ENCODE measurements at regions not wholly inside any gene's neighbourhood (a gene's known extent, or its start where the extent isn't known, plus 50 kb on each side); places are given as distances from the start of the nearest gene placed in this dataset.
"Not testable (repeated sequence)": the region's sequence is repeated elsewhere in the genome, so short reads cannot be mapped to it uniquely, and the experiment has no call there.

GRCh38 chr6:58291319-58291718, 973.9 kb downstream of the PRIM2 start:
- TF ChIP-seq, protein P1, sequence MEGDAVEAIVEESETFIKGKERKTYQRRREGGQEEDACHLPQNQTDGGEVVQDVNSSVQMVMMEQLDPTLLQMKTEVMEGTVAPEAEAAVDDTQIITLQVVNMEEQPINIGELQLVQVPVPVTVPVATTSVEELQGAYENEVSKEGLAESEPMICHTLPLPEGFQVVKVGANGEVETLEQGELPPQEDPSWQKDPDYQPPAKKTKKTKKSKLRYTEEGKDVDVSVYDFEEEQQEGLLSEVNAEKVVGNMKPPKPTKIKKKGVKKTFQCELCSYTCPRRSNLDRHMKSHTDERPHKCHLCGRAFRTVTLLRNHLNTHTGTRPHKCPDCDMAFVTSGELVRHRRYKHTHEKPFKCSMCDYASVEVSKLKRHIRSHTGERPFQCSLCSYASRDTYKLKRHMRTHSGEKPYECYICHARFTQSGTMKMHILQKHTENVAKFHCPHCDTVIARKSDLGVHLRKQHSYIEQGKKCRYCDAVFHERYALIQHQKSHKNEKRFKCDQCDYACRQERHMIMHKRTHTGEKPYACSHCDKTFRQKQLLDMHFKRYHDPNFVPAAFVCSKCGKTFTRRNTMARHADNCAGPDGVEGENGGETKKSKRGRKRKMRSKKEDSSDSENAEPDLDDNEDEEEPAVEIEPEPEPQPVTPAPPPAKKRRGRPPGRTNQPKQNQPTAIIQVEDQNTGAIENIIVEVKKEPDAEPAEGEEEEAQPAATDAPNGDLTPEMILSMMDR (IDR thresholded peaks at IDR 0.05): not testable (repeated sequence)
- TF ChIP-seq EZH2phosphoT487 (IDR thresholded peaks at IDR 0.05): not testable (repeated sequence)
